ENCODE measurements at regions not wholly inside any gene's neighbourhood (a gene's known extent, or its start where the extent isn't known, plus 50 kb on each side); places are given as distances from the start of the nearest gene placed in this dataset.
A peak's percentile ranks its signal among the peaks of the same experiment; 100 is the strongest.

DNA sequence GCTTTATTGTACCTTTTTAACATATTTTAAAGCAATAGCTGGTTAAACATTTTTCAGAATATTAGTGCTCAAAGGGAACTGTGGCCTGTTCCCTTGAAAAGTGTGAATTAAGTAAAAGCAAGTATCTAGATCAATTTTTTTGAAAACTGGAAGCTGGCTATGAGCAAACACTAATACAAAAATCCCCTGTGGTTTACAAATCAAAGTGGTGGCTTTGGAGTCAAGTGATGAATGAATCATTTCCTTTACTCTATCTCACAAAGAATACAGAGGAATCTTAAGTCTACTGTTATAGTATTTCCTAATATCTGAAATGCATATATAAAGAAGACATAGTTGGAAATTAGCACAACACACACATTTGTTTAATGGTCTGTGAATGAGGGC lies 212.4 kb upstream of the C9orf72 start:
- ChIA-PET RAD21 (ENCODE audit: unreplicated experiment) (interaction anchor here (0.8 to 2.3 kb wide), 10 partner anchors 8 to 260 kb away, joined by 3 to 10 read pairs (median 3); no protein-coding TSS in a partner anchor), SMC1A (ENCODE audit: uncharacterized antibody, unreplicated experiment) (interaction anchor here (0.8 to 8.1 kb wide), 10 partner anchors 8 to 103 kb away, joined by 3 to 54 read pairs (median 6); no protein-coding TSS in a partner anchor), POLR2A (interaction anchor here (1.6 to 2.0 kb wide), 2 partner anchors 20 to 59 kb away, joined by 4 to 6 read pairs; no protein-coding TSS in a partner anchor), CTCF (interaction anchor here (1.0 to 1.1 kb wide), 2 partner anchors 8 to 20 kb away, joined by 3 read pairs; no protein-coding TSS in a partner anchor)
- in situ Hi-C loops (cut with MboI) (no loop called here), intact Hi-C loops (cut with micrococcal nuclease; ENCODE audit: unreplicated experiment) (no loop called here)
- ATAC-seq = peak; percentile 93
- Histone ChIP-seq H3K4me1 (ENCODE audit: control insufficient read depth, insufficient read depth, low read length) (no peaks in the 10 kb centered on the region), H3K4me3 (no peak overlapping the region), H3K79me2 (ENCODE audit: control insufficient read depth, insufficient read depth, low read length) (no peaks in the 10 kb centered on the region), H4K20me1 (ENCODE audit: control insufficient read depth, insufficient read depth) (no peaks in the 10 kb centered on the region), H3K9me3 (replicated peaks; ENCODE audit: control insufficient read depth, insufficient read depth, low read length) (no peaks in the 10 kb centered on the region; the same call in 2 of the 3 replicates), H3K4me2 (ENCODE audit: control insufficient read depth, insufficient read depth) (no peak overlapping the region), H2AFZ (ENCODE audit: control insufficient read depth, low read depth, low read length) (no peak overlapping the region), H3K9ac (ENCODE audit: control insufficient read depth, insufficient read depth, low read length) (no peak overlapping the region), H3K36me3 (ENCODE audit: control insufficient read depth in 2 of 2, insufficient read depth in 2 of 2, low read length in 1 of 2) (no peaks in the 10 kb centered on the region), H3K27ac (ENCODE audit: control insufficient read depth, insufficient read depth) (no peak overlapping the region), H3K27me3 (replicated peaks in 1 of 2; ENCODE audit: control insufficient read depth in 2 of 2, insufficient read depth in 2 of 2, low read length in 1 of 2) (no peaks in the 10 kb centered on the region)
- peak; percentile 23 for DNase-seq (ENCODE audit: low read depth, low spot score)
- BruUV-seq (replicated peaks) = no TSS peak
- peak; percentile 68 for FAIRE-seq
- TF ChIP-seq RELB (IDR thresholded peaks at IDR 0.05; ENCODE audit: low read depth) = peak; percentile 72
- TF ChIP-seq YY1 (IDR thresholded peaks at IDR 0.05; ENCODE audit: low read depth, low read length) = no peak
- TF ChIP-seq CUX1 (IDR thresholded peaks at IDR 0.05; ENCODE audit: insufficient replicate concordance, low read depth, low read length) = peak; percentile 14
- TF ChIP-seq NFIC (IDR thresholded peaks at IDR 0.05; ENCODE audit: low read depth, low read length) = peak; percentile 64
- peak; percentile 10; the same call in 1 of the 2 replicates for TF ChIP-seq DPF2 (IDR thresholded peaks at IDR 0.05)
- TF ChIP-seq BRCA1 (IDR thresholded peaks at IDR 0.05; ENCODE audit: low read depth, low read length) = no peak
- TF ChIP-seq JUNB (IDR thresholded peaks at IDR 0.05) = peak; percentile 47
- no peak for TF ChIP-seq PML (IDR thresholded peaks at IDR 0.05; ENCODE audit: low read length)
- no peak for TF ChIP-seq CEBPB (IDR thresholded peaks at IDR 0.05; ENCODE audit: borderline replicate concordance in 1 of 2, low read depth in 2 of 2, low read length in 2 of 2)
- TF ChIP-seq GABPA (IDR thresholded peaks at IDR 0.05; ENCODE audit: low read depth) = no peak
- peak; percentile 66 for TF ChIP-seq NR2F1 (conservative IDR thresholded peaks at IDR 0.05)
- TF ChIP-seq BCL11A (IDR thresholded peaks at IDR 0.05; ENCODE audit: low read depth, low read length) = no peak
- TF ChIP-seq, protein P1, sequence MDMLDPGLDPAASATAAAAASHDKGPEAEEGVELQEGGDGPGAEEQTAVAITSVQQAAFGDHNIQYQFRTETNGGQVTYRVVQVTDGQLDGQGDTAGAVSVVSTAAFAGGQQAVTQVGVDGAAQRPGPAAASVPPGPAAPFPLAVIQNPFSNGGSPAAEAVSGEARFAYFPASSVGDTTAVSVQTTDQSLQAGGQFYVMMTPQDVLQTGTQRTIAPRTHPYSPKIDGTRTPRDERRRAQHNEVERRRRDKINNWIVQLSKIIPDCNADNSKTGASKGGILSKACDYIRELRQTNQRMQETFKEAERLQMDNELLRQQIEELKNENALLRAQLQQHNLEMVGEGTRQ (IDR thresholded peaks at IDR 0.05; ENCODE audit: borderline replicate concordance, low read depth, low read length) = no peak
- no peak for TF ChIP-seq ZNF622 (IDR thresholded peaks at IDR 0.05)
- peak; percentile 69; the same call in 1 of the 2 replicates for TF ChIP-seq RUNX3 (IDR thresholded peaks at IDR 0.05; ENCODE audit: low read length)
- TF ChIP-seq TCF7 (IDR thresholded peaks at IDR 0.05; ENCODE audit: borderline replicate concordance) = 0 out of 2 replicates have a peak, but pooled peaks have one; percentile 29
- 0 out of 4 replicates have a peak, but pooled peaks of 1 of the 2 experiments have one; percentile 38 for TF ChIP-seq BHLHE40 (IDR thresholded peaks at IDR 0.05; ENCODE audit: borderline replicate concordance in 1 of 2, low read depth in 2 of 2, low read length in 1 of 2)
